Spleen (tissue), 11 donors: ENCODE measurements at regions not wholly inside any gene's neighbourhood (a gene's known extent, or its start where the extent isn't known, plus 50 kb on each side); places are given as distances from the start of the nearest gene placed in this dataset.

ENCODE experiments used
- DNase-seq: peaks from one replicate; pipeline ENCODE4 v3.0.0-alpha.2; 2020
- H3K27ac ChIP-seq, 8 donors: fragments of 200-600 bp; sonication (generic) in 7 of 8; 1 replicate in 4 of 8; 2 replicates in 4 of 8; pipeline versions ENCODE4 v1.5.0 to v1.8.0; 2016 to 2021; ENCODE audit warnings: inconsistent platforms in 4 of 8, mild to moderate bottlenecking in 4 of 8, moderate library complexity in 1 of 8
- H3K27me3 ChIP-seq, 7 donors: fragments of 200-600 bp; sonication (generic) in 6 of 7; replicated peaks in 1 of 7; 1 replicate in 4 of 7; 2 replicates in 3 of 7; pipeline versions ENCODE4 v1.5.0 to v1.8.0; 2016 to 2021; ENCODE audit warnings: inconsistent platforms in 3 of 7, mild to moderate bottlenecking in 1 of 7
- H3K36me3 ChIP-seq, 6 donors: fragments of 200-600 bp; sonication (generic) in 5 of 6; 1 replicate in 4 of 6; 2 replicates in 2 of 6; pipeline versions ENCODE4 v1.5.0 to v1.8.0; 2016 to 2021; ENCODE audit warnings: inconsistent platforms in 2 of 6
- H3K4me1 ChIP-seq, 6 donors: fragments of 200-600 bp; sonication (generic) in 5 of 6; 1 replicate in 3 of 6; 2 replicates in 3 of 6; pipeline versions ENCODE4 v1.5.0 to v1.8.0; 2016 to 2021; ENCODE audit warnings: inconsistent platforms in 3 of 6
- H3K4me3 ChIP-seq, 8 donors: fragments of 200-600 bp; sonication (generic) in 7 of 8; 1 replicate in 4 of 8; 2 replicates in 4 of 8; pipeline versions ENCODE4 v1.5.0 to v1.8.0; 2016 to 2021; ENCODE audit warnings: inconsistent platforms in 4 of 8, mild to moderate bottlenecking in 4 of 8, moderate library complexity in 2 of 8
- H3K9me3 ChIP-seq, 8 donors: fragments of 200-600 bp; sonication (generic) in 7 of 8; 1 replicate in 4 of 8; 2 replicates in 4 of 8; pipeline versions ENCODE4 v1.5.0 to v1.8.0; 2016 to 2021; ENCODE audit warnings: inconsistent platforms in 4 of 8
- POLR2A ChIP-seq, 3 donors: fragments of 450-650 bp; IDR thresholded peaks; one replicate each; pipeline ENCODE4 v1.5.1; 2017; ENCODE audit warnings: antibody characterized with exemption in 3 of 3, mild to moderate bottlenecking in 1 of 3
- POLR2AphosphoS5 ChIP-seq, 3 donors: sonication (generic); formaldehyde crosslinking; IDR thresholded peaks; one replicate each; pipeline ENCODE4 v1.5.1; 2017; ENCODE audit warnings: antibody characterized with exemption in 3 of 3
- WGBS, 5 donors: extraction: QIAGEN DNeasy Blood & Tissue Kit in 3 of 5; methylation state at CpG; one replicate each; pipeline versions ENCODE4 v1.1.5 to v1.1.7; 2013 to 2018; 5-methylcytosine and 5-hydroxymethylcytosine counted together
- intact Hi-C: fragments of 100-400 bp; cut with DNase I; formaldehyde crosslinking; loops from one replicate; pipeline ENCODE4 v1.15.0; 2023; ENCODE audit warnings: low total_unique reads
- TF ChIP-seq, protein P1 (sequence below), 11 experiments: fragments of 200-600 bp in 7 of 11; fragments of 450-650 bp in 4 of 11; sonication (generic) in 4 of 11; IDR thresholded peaks in 8 of 11; conservative IDR thresholded peaks in 3 of 11; 1 replicate in 7 of 11; 2 replicates in 4 of 11; pipeline versions ENCODE4 v1.4.0 to v1.8.0; 2016 to 2021; ENCODE audit warnings: antibody characterized with exemption in 11 of 11, inconsistent platforms in 4 of 11, mild to moderate bottlenecking in 1 of 11
- donor health status: healthy with polysubstance abuse.
- donor health status: DM: no; HTN: no; CAD: no; lungs with moderate emphysema.
- donor health status: DM: no; HTN: no; CAD: no.
- donor health status: Bipolar disorder and iron deficiency.
- donor health status: healthy.
- donor health status: DM: no; HTN: no; CAD: no.
- donor health status: DM: yes; HTN: yes; CAD: no.

DNA sequence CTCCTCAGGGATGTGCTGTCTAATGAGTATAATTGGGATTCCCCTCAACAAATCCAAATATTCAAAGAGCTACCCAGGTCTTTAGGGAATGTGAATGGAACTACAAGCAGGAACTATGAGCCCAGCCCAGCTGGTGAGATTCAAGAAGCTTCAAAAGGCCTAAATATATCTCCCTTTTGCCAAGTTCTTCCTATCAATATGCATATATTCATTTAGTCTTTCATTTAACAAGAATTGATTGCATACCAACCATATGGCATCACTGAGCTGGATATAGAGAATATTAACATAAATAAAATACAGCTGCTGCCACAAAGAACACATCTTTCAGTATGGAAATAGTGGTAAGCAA is 58.9 kb upstream of the PRSS23 start:
- Histone ChIP-seq H3K4me1 (peaks cover 4 to 31% (median 9%) of the 10 kb centered on the region in 6 donors), H3K9me3 (no peaks in the 10 kb centered on the region), H3K27ac (peak overlapping the region in 7 of 8 donors; percentile 51 to 83 (median 78)), H3K36me3 (no peaks in the 10 kb centered on the region), H3K27me3 (no peaks in the 10 kb centered on the region), H3K4me3 (no peak overlapping the region)
- DNase-seq: no peak
- TF ChIP-seq POLR2A (IDR thresholded peaks at IDR 0.05) (no peak), POLR2AphosphoS5 (IDR thresholded peaks at IDR 0.05) (no peak)
- TF ChIP-seq, protein P1, sequence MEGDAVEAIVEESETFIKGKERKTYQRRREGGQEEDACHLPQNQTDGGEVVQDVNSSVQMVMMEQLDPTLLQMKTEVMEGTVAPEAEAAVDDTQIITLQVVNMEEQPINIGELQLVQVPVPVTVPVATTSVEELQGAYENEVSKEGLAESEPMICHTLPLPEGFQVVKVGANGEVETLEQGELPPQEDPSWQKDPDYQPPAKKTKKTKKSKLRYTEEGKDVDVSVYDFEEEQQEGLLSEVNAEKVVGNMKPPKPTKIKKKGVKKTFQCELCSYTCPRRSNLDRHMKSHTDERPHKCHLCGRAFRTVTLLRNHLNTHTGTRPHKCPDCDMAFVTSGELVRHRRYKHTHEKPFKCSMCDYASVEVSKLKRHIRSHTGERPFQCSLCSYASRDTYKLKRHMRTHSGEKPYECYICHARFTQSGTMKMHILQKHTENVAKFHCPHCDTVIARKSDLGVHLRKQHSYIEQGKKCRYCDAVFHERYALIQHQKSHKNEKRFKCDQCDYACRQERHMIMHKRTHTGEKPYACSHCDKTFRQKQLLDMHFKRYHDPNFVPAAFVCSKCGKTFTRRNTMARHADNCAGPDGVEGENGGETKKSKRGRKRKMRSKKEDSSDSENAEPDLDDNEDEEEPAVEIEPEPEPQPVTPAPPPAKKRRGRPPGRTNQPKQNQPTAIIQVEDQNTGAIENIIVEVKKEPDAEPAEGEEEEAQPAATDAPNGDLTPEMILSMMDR (IDR thresholded peaks at IDR 0.05 in 8 of 11, conservative IDR thresholded peaks at IDR 0.05 in 3 of 11): no peak
- intact Hi-C loops: no loop called here

DNA sequence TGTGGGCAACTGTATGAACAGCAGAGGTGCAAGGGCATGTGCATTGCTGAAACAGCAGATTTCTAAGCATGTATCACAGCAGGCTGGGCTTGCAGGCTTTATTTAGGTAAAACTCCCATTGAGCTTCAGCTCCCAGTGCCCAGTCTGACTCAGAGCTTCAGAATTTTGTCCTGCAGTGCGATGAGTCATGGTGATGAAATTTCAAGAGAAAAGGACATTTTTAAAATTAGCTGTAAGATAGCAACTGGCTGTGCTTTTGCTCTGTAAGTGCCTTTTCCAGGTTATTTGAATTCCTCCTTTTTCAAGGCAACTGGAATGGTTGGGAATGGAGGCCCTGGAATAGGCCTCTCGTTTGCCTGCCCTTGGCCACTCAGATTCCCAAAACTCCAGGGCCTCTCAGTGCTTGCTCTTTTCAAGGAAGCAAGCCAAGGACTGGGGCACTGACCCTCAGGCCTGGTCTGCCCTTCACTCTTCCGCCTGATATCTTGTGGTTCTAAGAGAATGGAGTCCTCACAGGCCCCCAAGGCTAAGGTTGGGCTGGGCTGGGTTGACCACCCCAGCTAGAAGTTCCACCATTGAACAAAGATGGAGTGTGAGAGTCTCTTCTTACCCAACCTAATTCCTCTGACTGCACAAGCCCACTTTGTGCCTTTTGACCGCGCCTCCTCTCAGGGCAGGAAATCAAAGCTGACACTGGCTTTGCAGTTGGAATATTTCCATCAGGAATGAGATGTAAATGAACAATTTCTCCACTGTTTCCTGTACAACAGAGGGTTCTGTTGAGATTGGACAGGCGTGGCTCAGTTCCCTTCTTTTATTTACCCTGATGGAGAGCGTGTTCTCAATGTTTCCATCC is 59.5 kb upstream of the PRSS23 start:
- intact Hi-C loops: no loop called here
- TF ChIP-seq, protein P1 (IDR thresholded peaks at IDR 0.05 in 8 of 11, conservative IDR thresholded peaks at IDR 0.05 in 3 of 11): no peak
- TF ChIP-seq POLR2AphosphoS5 (IDR thresholded peaks at IDR 0.05) (peak in 2 of 3 donors; percentile 2 to 28), POLR2A (IDR thresholded peaks at IDR 0.05) (no peak)
- no peak for DNase-seq

DNA sequence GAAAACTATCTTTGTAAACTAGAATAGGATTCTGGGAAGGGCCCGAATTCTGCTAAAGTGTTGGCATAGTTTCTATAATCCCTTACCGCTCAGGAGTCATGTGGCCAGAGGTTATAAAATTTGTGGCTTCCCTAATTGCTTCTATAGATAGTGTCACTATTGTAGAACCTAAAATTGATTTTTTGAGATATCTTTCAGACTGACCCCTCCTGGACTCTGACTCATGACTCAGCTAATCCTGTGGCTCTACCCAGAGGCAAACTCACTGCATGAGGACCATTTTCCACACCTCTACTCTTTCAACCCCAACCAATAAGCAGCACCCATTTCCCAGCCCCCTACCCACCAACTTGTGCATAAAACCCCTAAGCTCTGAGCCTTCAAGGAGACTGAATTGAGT is 61.8 kb upstream of the PRSS23 start:
- TF ChIP-seq, protein P1 (IDR thresholded peaks at IDR 0.05 in 8 of 11, conservative IDR thresholded peaks at IDR 0.05 in 3 of 11): no peak
- TF ChIP-seq POLR2A (IDR thresholded peaks at IDR 0.05) (no peak), POLR2AphosphoS5 (IDR thresholded peaks at IDR 0.05) (no peak)
- Histone ChIP-seq H3K9me3 (no peaks in the 10 kb centered on the region), H3K27me3 (no peaks in the 10 kb centered on the region), H3K36me3 (no peaks in the 10 kb centered on the region), H3K27ac (peak overlapping the region in 3 of 8 donors; percentile 21 to 61 (median 53)), H3K4me1 (peaks cover 4 to 31% (median 9%) of the 10 kb centered on the region in 6 donors), H3K4me3 (no peak overlapping the region)
- intact Hi-C loops: no loop called here
- no peak for DNase-seq
- WGBS, 5 donors: 89 to 94% (median 92%) methylated on average over 2 of the region's 2 CpGs

More for the DNA sequence above, 59.5 kb upstream of the PRSS23 start:
- Histone ChIP-seq H3K27me3 (no peaks in the 10 kb centered on the region), H3K4me3 (no peak overlapping the region), H3K4me1 (peaks cover 4 to 31% (median 9%) of the 10 kb centered on the region in 6 donors), H3K9me3 (no peaks in the 10 kb centered on the region), H3K36me3 (no peaks in the 10 kb centered on the region), H3K27ac (peak overlapping the region in 7 of 8 donors; percentile 51 to 83 (median 78))
- WGBS, 5 donors: 57 to 73% (median 66%) methylated on average over 7 of the region's 7 CpGs

DNA sequence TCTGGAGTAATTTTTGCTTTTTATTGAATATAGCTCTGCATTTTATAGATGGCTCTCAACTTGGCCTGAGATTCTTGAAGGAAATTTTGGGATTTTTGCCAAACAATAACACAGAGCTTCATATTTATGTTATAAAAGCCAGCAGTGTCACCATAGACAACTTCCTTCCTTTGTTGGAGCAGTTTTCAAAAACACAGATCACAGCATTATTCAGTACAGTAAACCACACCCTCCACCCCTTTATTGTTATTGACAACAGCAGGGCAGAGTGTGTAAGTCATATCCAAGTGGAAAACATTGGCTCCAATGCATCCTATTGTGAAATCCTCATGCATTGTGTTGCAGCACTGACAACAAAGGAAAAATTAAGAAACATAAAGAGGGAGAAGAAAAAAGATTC is 62.6 kb upstream of the PRSS23 start:
- Histone ChIP-seq H3K4me3 (no peak overlapping the region), H3K9me3 (no peaks in the 10 kb centered on the region), H3K27me3 (no peaks in the 10 kb centered on the region), H3K27ac (peak overlapping the region in 6 of 8 donors; percentile 8 to 61 (median 35)), H3K4me1 (peaks cover 4 to 31% (median 9%) of the 10 kb centered on the region in 6 donors), H3K36me3 (no peaks in the 10 kb centered on the region)
- TF ChIP-seq, protein P1 (IDR thresholded peaks at IDR 0.05 in 8 of 11, conservative IDR thresholded peaks at IDR 0.05 in 3 of 11): no peak
- no peak for TF ChIP-seq POLR2AphosphoS5 (IDR thresholded peaks at IDR 0.05)
- TF ChIP-seq POLR2A (IDR thresholded peaks at IDR 0.05): no peak
- no peak for DNase-seq
- intact Hi-C loops: no loop called here
